GM18517 (cell line): ENCODE measurements at regions not wholly inside any gene's neighbourhood (a gene's known extent, or its start where the extent isn't known, plus 50 kb on each side); places are given as distances from the start of the nearest gene placed in this dataset.

Experiments
- ATAC-seq: cut with Tn5 transposase; IDR thresholded peaks from one replicate; pipeline ENCODE4 v1.9.1; 2021; ENCODE audit warnings: mild to moderate bottlenecking, moderate library complexity; ENCODE audit not compliant: unreplicated experiment

- no peak for ATAC-seq
Observed at GRCh38 chr2:9681427-9681817, 50.6 kb upstream of the YWHAQ start.

- no peak for ATAC-seq
Observed at GRCh38 chr2:9685637-9686036, 54.8 kb upstream of the YWHAQ start.

GRCh38 chr2:9686061-9686460 is 55.3 kb upstream of the YWHAQ start:
- ATAC-seq = no peak

- ATAC-seq = no peak
Observed at GRCh38 chr2:9690252-9690651, 59.5 kb upstream of the YWHAQ start.

GRCh38 chr2:9690716-9691498 is 60.1 kb upstream of the YWHAQ start:
- no peak for ATAC-seq

GRCh38 chr2:9692456-9693195 is 61.8 kb upstream of the YWHAQ start:
- ATAC-seq = no peak

- no peak for ATAC-seq
Observed at GRCh38 chr2:9693196-9693491, 62.3 kb upstream of the YWHAQ start.

GRCh38 chr2:9693646-9694045 is 62.8 kb upstream of the YWHAQ start:
- no peak for ATAC-seq

- no peak for ATAC-seq
Observed at GRCh38 chr2:9694661-9695234, 64.0 kb upstream of the YWHAQ start.

- ATAC-seq = no peak
Observed at GRCh38 chr2:9695941-9696340, 65.1 kb upstream of the YWHAQ start.

- no peak for ATAC-seq
Observed at GRCh38 chr2:9696731-9697130, 65.9 kb upstream of the YWHAQ start.

GRCh38 chr2:9697909-9698308 is 67.1 kb upstream of the YWHAQ start:
- no peak for ATAC-seq

- no peak for ATAC-seq
Observed at GRCh38 chr2:9699139-9700108, 68.6 kb upstream of the YWHAQ start.

- no peak for ATAC-seq
Observed at GRCh38 chr2:9700109-9700495, 69.3 kb upstream of the YWHAQ start.

- ATAC-seq = no peak
Observed at GRCh38 chr2:9702604-9703084, 71.8 kb upstream of the YWHAQ start.

- no peak for ATAC-seq
Observed at GRCh38 chr2:9703085-9703678, 72.4 kb upstream of the YWHAQ start.

- ATAC-seq = no peak
Observed at GRCh38 chr2:9703701-9704221, 73.0 kb upstream of the YWHAQ start.

GRCh38 chr2:9704600-9704999 is 73.8 kb upstream of the YWHAQ start:
- no peak for ATAC-seq

GRCh38 chr2:9705196-9705595 is 74.4 kb upstream of the YWHAQ start:
- no peak for ATAC-seq

GRCh38 chr2:9707008-9707407 is 76.2 kb upstream of the YWHAQ start:
- ATAC-seq = no peak
